ENCODE measurements at regions not wholly inside any gene's neighbourhood (a gene's known extent, or its start where the extent isn't known, plus 50 kb on each side); places are given as distances from the start of the nearest gene placed in this dataset.

- no peak overlapping the region for H3K4me3 ChIP-seq (replicated peaks in 1 of 3; ENCODE audit: insufficient read depth in 1 of 3, low read depth in 1 of 3, low read length in 3 of 3)
- BruUV-seq (replicated peaks), result no TSS peak
- H3K36me3 ChIP-seq (ENCODE audit: control insufficient read depth in 2 of 2, extremely low read depth in 1 of 2, insufficient read depth in 2 of 2, low read length in 2 of 2), result no peaks in the 10 kb centered on the region
- H3K9me1 ChIP-seq (replicated peaks; ENCODE audit: control insufficient read depth, extremely low read depth, insufficient read depth, low read length), result no peaks in the 10 kb centered on the region
- intact Hi-C loops (cut with micrococcal nuclease) (no loop called here), dilution Hi-C loops (cut with MboI; ENCODE audit: extremely low pct_ligation_motif_present, low sequenced_read_pairs) (no loop called here)
- H3K27ac ChIP-seq (ENCODE audit: insufficient read depth, low read depth, low read length), result no peak overlapping the region
- TF ChIP-seq GATA2 (IDR thresholded peaks at IDR 0.05; ENCODE audit: insufficient read depth, insufficient read length, low read depth, low read length), result no peak
- no peak for TF ChIP-seq MAX (IDR thresholded peaks at IDR 0.05; ENCODE audit: insufficient read depth, insufficient read length)
- TF ChIP-seq JUN (IDR thresholded peaks at IDR 0.05; ENCODE audit: borderline replicate concordance, insufficient read depth, insufficient read length, low read depth), result no peak
- TF ChIP-seq MYC (IDR thresholded peaks at IDR 0.05; ENCODE audit: low read depth, low read length), result no peak
- TF ChIP-seq FOS (IDR thresholded peaks at IDR 0.05; ENCODE audit: borderline replicate concordance, insufficient read depth, low read length), result no peak
- TF ChIP-seq POLR2AphosphoS5 (IDR thresholded peaks at IDR 0.05; ENCODE audit: insufficient read depth, low read depth, low read length), result no peak
- no peak for TF ChIP-seq EZH2 (IDR thresholded peaks at IDR 0.05; ENCODE audit: borderline replicate concordance, low read depth, low read length, severe bottlenecking)
- H4K20me1 ChIP-seq (replicated peaks; ENCODE audit: control insufficient read depth, extremely low read depth, insufficient read depth, low read length), result no peaks in the 10 kb centered on the region
- peaks cover 3% of the 10 kb centered on the region for H3K4me1 ChIP-seq (ENCODE audit: control insufficient read depth, extremely low read depth, insufficient read depth, low read length)
- H3K9me3 ChIP-seq (replicated peaks; ENCODE audit: control insufficient read depth, insufficient read depth, low read length), result no peaks in the 10 kb centered on the region
- no peaks in the 10 kb centered on the region for H3K27me3 ChIP-seq (ENCODE audit: control insufficient read depth in 2 of 2, insufficient read depth in 2 of 2, low read length in 2 of 2)
- DNase-seq (ENCODE audit: low read depth, low spot score) (no peak), FAIRE-seq (no peak)
- no peak overlapping the region for H3K4me2 ChIP-seq (ENCODE audit: insufficient read depth, low read length)
- ChIA-PET CTCF (interaction anchor here (1.2 kb wide), 2 partner anchors 88 to 151 kb away, joined by 3 read pairs; no protein-coding TSS in a partner anchor), POLR2A (no interaction called here)
- H3K79me2 ChIP-seq (ENCODE audit: control insufficient read depth, insufficient read depth, low read length), result no peaks in the 10 kb centered on the region
- no peak overlapping the region for H2AFZ ChIP-seq (ENCODE audit: low read depth, low read length)
- H3K9ac ChIP-seq (replicated peaks; ENCODE audit: extremely low read depth, insufficient read depth, low read length), result no peak overlapping the region
Measured at GRCh38 chr20:22823119-22823518, 212.0 kb upstream of the SSTR4 start.

DNA sequence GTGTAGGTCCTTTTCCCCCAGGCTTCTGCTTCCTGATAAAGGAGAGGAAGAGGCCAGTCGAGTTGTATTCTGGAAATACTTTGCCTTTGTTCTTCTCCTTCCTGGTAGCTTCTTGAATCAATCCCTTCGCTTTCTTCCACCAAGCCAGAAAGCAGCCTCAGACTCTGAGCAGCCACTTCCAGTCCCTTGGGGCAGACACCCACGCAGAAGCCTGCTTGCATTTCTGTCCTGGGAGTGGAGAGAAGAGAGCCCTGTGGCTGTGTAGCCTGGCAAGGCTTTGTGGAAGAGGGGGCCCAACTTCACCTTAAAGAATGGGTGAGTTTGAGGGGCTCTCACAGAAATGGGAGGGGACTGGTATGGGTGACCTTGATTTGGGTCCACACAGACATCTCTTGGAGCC lies 211.0 kb upstream of the SSTR4 start:
- dilution Hi-C loops (cut with MboI; ENCODE audit: extremely low pct_ligation_motif_present, low sequenced_read_pairs), result no loop called here
- BruUV-seq (replicated peaks), result no TSS peak
- Histone ChIP-seq H3K79me2 (ENCODE audit: control insufficient read depth, insufficient read depth, low read length) (no peaks in the 10 kb centered on the region), H3K27me3 (ENCODE audit: control insufficient read depth in 2 of 2, insufficient read depth in 2 of 2, low read length in 2 of 2) (no peaks in the 10 kb centered on the region), H3K9me1 (replicated peaks; ENCODE audit: control insufficient read depth, extremely low read depth, insufficient read depth, low read length) (no peaks in the 10 kb centered on the region), H3K4me1 (ENCODE audit: control insufficient read depth, extremely low read depth, insufficient read depth, low read length) (peaks cover 3% of the 10 kb centered on the region), H3K9me3 (replicated peaks; ENCODE audit: control insufficient read depth, insufficient read depth, low read length) (no peaks in the 10 kb centered on the region), H2AFZ (ENCODE audit: low read depth, low read length) (no peak overlapping the region), H3K27ac (ENCODE audit: insufficient read depth, low read depth, low read length) (no peak overlapping the region), H4K20me1 (replicated peaks; ENCODE audit: control insufficient read depth, extremely low read depth, insufficient read depth, low read length) (no peaks in the 10 kb centered on the region), H3K4me3 (replicated peaks in 1 of 3; ENCODE audit: insufficient read depth in 1 of 3, low read depth in 1 of 3, low read length in 3 of 3) (no peak overlapping the region), H3K9ac (replicated peaks; ENCODE audit: extremely low read depth, insufficient read depth, low read length) (no peak overlapping the region), H3K4me2 (ENCODE audit: insufficient read depth, low read length) (no peak overlapping the region), H3K36me3 (ENCODE audit: control insufficient read depth in 2 of 2, extremely low read depth in 1 of 2, insufficient read depth in 2 of 2, low read length in 2 of 2) (no peaks in the 10 kb centered on the region)
- FAIRE-seq (no peak), DNase-seq (ENCODE audit: low read depth, low spot score) (no peak)
- intact Hi-C loops (cut with micrococcal nuclease), result no loop called here
- CTCF ChIA-PET, result interaction anchor here (1.2 kb wide), 2 partner anchors 88 to 150 kb away, joined by 3 read pairs; no protein-coding TSS in a partner anchor
- TF ChIP-seq CTCF (IDR thresholded peaks at IDR 0.05; ENCODE audit: extremely low read depth in 1 of 2, insufficient read depth in 1 of 2, low read depth in 1 of 2, low read length in 2 of 2) (no peak), EZH2 (IDR thresholded peaks at IDR 0.05; ENCODE audit: borderline replicate concordance, low read depth, low read length, severe bottlenecking) (no peak), MAX (IDR thresholded peaks at IDR 0.05; ENCODE audit: insufficient read depth, insufficient read length) (no peak), MYC (IDR thresholded peaks at IDR 0.05; ENCODE audit: low read depth, low read length) (no peak), JUN (IDR thresholded peaks at IDR 0.05; ENCODE audit: borderline replicate concordance, insufficient read depth, insufficient read length, low read depth) (no peak), POLR2AphosphoS5 (IDR thresholded peaks at IDR 0.05; ENCODE audit: insufficient read depth, low read depth, low read length) (no peak), POLR2A (IDR thresholded peaks at IDR 0.05; ENCODE audit: low read depth, low read length) (no peak), GATA2 (IDR thresholded peaks at IDR 0.05; ENCODE audit: insufficient read depth, insufficient read length, low read depth, low read length) (no peak)
- POLR2A ChIA-PET, result no interaction called here

Measured in endothelial cell of umbilical vein (primary cell).